ENCODE measurements at regions not wholly inside any gene's neighbourhood (a gene's known extent, or its start where the extent isn't known, plus 50 kb on each side); places are given as distances from the start of the nearest gene placed in this dataset.

- DNase-seq (ENCODE audit: low read depth), result no peak
These were observed 92.6 kb upstream of the CTNNB1 start for GRCh38 chr3:41106691-41107090.

GRCh38 chr3:41111011-41111410 lies 88.3 kb upstream of the CTNNB1 start:
- no peak for DNase-seq (ENCODE audit: low read depth)

GRCh38 chr3:41112466-41112865 lies 86.8 kb upstream of the CTNNB1 start:
- DNase-seq (ENCODE audit: low read depth), result no peak

GRCh38 chr3:41115069-41115468 lies 84.2 kb upstream of the CTNNB1 start:
- DNase-seq (ENCODE audit: low read depth), result no peak

- DNase-seq (ENCODE audit: low read depth), result no peak
These were observed 82.5 kb upstream of the CTNNB1 start for GRCh38 chr3:41116851-41117250.

GRCh38 chr3:41117398-41117870 lies 81.9 kb upstream of the CTNNB1 start:
- peak; percentile 83 for DNase-seq (ENCODE audit: low read depth)

- DNase-seq (ENCODE audit: low read depth), result no peak
These were observed 80.6 kb upstream of the CTNNB1 start for GRCh38 chr3:41118461-41119390.

GRCh38 chr3:41120460-41120859 lies 78.8 kb upstream of the CTNNB1 start:
- no peak for DNase-seq (ENCODE audit: low read depth)

- DNase-seq (ENCODE audit: low read depth), result no peak
These were observed 74.0 kb upstream of the CTNNB1 start for GRCh38 chr3:41125258-41125657.

- no peak for DNase-seq (ENCODE audit: low read depth)
These were observed 72.8 kb upstream of the CTNNB1 start for GRCh38 chr3:41126472-41126871.

GRCh38 chr3:41126961-41127360 lies 72.3 kb upstream of the CTNNB1 start:
- no peak for DNase-seq (ENCODE audit: low read depth)

- DNase-seq (ENCODE audit: low read depth), result no peak
These were observed 71.9 kb upstream of the CTNNB1 start for GRCh38 chr3:41127414-41127813.

- DNase-seq (ENCODE audit: low read depth), result no peak
These were observed 69.6 kb upstream of the CTNNB1 start for GRCh38 chr3:41129731-41130130.

GRCh38 chr3:41131224-41131623 lies 68.1 kb upstream of the CTNNB1 start:
- no peak for DNase-seq (ENCODE audit: low read depth)

GRCh38 chr3:41137686-41138111 lies 61.6 kb upstream of the CTNNB1 start:
- no peak for DNase-seq (ENCODE audit: low read depth)

GRCh38 chr3:41138146-41138545 lies 61.2 kb upstream of the CTNNB1 start:
- no peak for DNase-seq (ENCODE audit: low read depth)

GRCh38 chr3:41138601-41139000 lies 60.7 kb upstream of the CTNNB1 start:
- DNase-seq (ENCODE audit: low read depth), result no peak

GRCh38 chr3:41140242-41140641 lies 59.1 kb upstream of the CTNNB1 start:
- DNase-seq (ENCODE audit: low read depth), result no peak

GRCh38 chr3:41141433-41142167 lies 57.7 kb upstream of the CTNNB1 start:
- DNase-seq (ENCODE audit: low read depth), result no peak

GRCh38 chr3:41143421-41144031 lies 55.8 kb upstream of the CTNNB1 start:
- no peak for DNase-seq (ENCODE audit: low read depth)

- DNase-seq (ENCODE audit: low read depth), result no peak
These were observed 54.7 kb upstream of the CTNNB1 start for GRCh38 chr3:41144631-41145030.

- DNase-seq (ENCODE audit: low read depth), result no peak
These were observed 50.8 kb upstream of the CTNNB1 start for GRCh38 chr3:41148478-41148877.

- no peak for DNase-seq (ENCODE audit: low read depth)
These were observed 50.4 kb upstream of the CTNNB1 start for GRCh38 chr3:41148901-41149300.
